ENCODE measurements at regions not wholly inside any gene's neighbourhood (a gene's known extent, or its start where the extent isn't known, plus 50 kb on each side); places are given as distances from the start of the nearest gene placed in this dataset.

DNA sequence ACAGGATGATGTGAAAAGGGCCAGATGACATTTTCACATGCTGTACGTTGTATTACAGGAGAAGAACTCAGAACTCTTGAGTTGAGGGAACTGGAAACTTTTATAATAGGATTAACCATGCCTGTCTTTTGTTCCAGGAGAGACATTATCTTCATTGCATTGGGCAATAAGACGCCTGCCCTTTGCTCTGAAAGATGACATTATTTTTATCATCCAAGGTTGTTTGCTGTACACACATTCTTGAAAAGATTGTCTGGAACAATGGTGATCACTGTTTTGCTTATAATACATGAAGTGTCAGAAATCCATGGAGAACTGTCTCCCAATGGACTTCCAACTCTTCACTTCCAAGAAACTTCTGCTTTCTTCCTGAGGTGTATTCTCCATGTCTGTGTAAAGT lies 334.6 kb upstream of the B3GAT1 start:
- DNase-seq (ENCODE audit: low spot score), result no peak

DNA sequence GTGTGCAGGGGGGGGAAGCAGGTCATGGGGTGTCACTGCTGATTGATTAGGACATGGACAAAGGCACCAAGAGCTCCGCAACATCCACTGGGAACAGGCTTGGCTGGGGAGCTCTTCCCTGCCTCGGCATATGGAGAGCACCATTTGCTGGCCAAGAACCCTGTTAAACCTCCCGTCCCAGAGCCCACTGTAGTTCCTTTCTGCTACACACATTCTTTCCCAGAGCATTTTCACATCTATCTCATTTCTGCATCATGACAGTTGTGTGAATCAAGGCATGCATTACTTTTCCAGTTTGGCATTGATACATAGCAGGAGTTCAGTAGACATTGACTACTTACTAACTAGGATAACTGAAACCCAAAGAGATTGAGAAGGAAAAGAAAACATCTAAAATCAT lies 333.4 kb upstream of the B3GAT1 start:
- no peak for DNase-seq (ENCODE audit: low spot score)

- DNase-seq (ENCODE audit: low spot score), result no peak
These were observed 331.8 kb upstream of the B3GAT1 start for GRCh38 chr11:134743820-134744195.

DNA sequence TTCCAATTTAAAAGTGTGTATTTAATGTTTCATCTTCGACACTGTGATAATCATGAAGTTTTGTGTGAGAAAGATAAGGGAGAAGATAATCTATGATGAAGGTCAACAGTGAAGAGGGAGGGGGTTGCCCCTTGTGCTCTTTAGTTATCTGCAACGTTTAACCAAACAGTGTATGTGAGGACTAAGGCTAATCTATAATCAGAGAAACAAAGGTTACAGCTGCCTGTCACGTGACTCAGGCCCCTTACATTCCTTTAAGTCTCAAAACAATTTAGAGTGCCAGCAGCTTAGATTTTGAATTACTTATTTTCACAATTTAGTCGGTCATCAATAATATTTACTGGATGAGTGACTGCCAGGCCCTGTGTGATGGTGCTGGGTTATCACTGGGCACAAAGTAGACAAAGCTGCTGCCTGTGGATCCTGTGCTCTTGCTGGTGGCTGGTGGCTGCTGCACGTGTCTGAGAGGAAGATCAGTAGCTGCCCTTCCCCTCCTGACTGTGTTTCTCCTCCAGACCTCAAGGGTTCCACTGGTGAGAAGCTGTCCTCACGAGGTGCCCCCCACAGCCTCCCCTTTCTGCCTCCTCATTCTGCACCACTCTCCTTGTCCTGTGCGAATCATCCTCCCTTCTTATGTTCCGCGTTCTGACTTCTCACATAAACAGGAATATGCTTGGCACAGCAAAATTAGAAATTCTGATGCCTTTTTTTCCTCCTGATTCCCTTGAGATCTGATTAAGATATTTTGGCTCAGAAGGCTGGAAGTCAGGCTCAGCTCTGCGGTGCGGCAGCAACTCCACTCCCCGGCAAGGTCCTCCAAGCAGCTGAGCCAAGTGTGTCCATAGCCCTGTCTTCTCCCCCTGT lies 331.1 kb upstream of the B3GAT1 start:
- no peak for DNase-seq (ENCODE audit: low spot score)

DNA sequence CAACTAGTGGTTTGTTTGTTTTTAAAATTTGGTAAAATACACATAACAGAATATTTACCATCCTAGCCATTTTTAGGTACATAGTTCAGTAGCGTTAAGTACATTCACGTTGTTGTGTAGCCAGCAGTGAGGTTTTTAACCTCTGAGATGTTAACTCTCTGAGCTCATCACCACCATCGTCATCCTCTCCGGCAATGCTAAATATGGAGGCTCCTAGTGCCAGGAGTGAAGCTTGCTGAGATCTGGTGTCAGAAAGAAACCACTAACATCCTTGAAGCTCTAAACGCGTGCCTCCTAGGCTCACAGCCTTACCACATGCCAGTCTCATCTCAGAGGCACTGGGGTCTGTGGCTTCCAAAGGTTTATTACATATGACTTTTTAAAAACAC lies 330.2 kb upstream of the B3GAT1 start:
- DNase-seq (ENCODE audit: low spot score), result peak; percentile 37

- DNase-seq (ENCODE audit: low spot score), result peak; percentile 38
These were observed 329.6 kb upstream of the B3GAT1 start for GRCh38 chr11:134741453-134742223.

DNA sequence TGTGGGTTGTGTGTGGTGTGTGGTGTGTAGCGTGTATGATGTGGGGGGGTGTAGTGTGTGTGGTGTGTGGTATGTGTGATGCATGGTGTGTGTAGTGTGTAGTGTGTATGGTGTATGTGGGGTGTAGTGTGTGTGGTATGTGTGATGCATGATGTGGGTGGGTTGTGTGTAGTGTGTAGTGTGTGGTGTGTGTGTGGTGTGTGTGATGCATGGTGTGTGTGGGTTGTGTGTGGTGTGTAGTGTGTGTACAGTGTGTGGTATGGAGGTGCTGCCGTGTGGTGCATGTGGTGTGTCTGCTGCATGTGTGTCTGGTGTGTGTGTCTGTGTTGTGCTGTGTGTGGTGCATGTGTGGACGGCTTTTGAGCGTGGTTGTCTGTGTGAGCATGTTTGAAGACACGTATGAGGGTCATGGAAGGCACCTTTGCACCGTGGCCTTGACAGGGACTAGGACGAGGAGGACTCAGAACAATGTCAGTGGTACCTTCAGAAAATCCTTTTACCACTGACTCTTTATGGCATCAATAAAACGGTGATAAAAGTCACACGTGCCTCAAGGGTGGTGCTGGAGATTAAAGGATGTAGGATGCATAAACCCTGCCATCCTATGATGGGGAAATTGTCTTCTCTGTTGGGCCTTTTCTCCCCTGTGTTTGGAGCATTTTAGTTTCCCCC lies 328.7 kb upstream of the B3GAT1 start:
- no peak for DNase-seq (ENCODE audit: low spot score)

DNA sequence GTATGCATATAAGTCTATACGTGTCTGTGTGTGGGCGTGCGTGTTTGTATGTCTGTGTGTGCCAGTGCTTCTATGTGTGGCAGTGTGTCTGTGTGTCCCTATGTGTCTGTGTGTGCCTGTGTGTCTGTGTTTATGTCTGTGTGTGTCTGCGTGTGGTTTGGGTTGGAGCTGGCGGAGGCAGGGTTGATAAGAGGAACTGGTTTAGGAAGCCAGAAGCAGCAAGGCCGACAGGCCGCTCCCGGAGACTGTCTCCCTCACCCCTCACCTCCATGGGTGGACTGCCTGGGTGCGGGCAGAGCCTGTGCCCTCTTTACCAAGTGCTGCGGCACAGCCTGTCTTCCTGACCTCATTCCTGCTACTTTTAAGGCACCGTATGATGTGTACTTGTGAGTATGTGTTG lies 327.1 kb upstream of the B3GAT1 start:
- no peak for DNase-seq (ENCODE audit: low spot score)

GRCh38 chr11:134738581-134738980 lies 326.5 kb upstream of the B3GAT1 start:
- no peak for DNase-seq (ENCODE audit: low spot score)

DNA sequence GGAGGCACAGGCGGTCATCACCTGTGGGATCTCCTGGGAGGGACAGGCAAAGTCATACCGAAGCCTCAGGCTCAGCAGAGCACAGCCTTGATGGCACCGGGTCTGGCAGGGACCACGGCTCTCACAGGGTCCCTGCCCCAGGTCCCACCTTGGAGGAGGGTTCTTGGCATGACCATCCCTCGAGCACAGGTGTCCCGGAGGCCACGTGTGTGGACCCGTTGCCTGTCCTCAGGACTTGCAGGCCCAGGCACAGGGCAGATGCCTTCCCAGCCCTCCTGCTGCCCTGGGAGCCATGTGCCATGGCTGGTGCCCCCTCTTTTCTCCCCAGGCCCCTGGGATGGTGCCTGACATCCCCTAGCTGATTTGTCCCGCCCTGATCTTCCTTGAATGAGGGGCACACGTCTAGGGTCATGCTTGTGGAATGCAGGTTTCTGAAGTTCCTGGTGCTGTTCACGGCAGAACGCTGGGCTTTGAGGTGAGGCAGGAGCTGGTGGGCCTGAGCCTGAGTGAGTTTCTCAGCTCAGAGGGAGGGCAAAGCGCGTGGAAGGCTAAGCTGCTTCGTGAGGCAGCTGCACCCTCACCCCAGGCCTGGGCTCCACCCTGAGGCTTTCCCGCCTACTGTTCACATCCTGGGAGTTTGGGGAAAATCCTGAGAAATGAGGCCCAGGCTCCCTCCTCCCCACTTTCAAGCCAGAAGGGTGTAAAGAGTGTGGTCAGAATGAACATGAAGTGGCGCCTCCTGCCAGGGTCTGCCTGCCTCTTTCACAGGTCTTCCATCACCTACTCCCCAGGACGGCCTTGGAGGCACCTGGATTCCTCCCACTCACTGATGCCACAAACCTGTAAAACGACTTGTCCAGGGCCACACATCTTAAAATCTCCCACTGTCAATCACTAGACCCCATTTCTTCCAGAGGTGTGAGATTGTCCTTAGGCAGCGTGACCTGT lies 325.8 kb upstream of the B3GAT1 start:
- no peak for DNase-seq (ENCODE audit: low spot score)

- no peak for DNase-seq (ENCODE audit: low spot score)
These were observed 324.4 kb upstream of the B3GAT1 start for GRCh38 chr11:134736251-134736947.

DNA sequence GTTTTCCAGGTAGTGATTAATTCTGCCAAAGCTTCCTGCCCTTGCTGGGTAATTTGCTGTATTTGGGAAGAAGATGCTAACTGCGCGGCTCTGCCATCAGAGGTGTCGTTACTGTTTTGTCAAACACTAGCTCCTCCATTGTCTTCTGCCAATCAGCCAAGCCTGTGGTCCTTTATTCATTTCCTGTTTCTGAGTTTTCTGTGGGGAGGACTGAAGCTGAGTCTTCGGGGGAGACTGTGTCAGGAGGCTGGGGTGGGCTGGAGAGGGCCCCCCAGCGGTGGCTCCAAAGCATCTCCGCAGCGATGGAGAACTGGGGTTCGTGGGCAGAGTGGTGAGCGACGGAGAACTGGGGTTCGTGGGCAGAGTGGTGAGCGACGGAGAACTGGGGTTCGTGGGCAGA lies 322.9 kb upstream of the B3GAT1 start:
- no peak for DNase-seq (ENCODE audit: low spot score)

DNA sequence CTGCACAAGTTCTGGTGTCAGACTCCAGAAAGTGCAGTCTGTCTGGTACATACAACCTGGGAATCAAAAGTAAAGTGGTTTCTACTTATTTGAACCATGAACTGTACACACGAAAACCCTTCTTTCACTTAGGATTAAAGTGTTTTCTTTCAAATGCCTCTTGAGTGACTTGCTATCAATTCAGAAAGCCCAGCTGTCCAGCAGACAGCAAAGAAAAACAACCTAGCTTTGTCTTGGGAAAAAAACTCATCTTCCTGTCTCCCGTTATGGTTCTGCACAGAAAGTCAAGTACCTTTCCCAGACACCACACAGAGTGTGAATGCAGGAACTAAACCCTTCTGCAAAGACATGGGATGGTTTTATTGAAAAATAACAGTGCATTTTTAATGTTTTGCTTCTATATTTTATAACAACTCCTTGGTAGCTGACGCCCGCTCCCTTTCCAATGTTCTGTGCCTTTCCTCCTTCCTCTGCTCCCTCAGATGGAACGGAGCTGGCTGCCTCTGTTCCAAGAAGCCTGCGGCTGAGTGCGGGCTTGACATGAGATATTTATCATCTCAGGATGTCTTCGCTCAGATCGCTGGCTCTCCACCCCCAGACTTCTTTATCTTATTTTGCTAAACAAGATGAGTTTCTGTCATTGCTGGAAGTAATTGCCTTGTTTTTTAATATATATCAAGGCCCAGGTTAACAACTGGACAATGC lies 322.3 kb upstream of the B3GAT1 start:
- no peak for DNase-seq (ENCODE audit: low spot score)

DNA sequence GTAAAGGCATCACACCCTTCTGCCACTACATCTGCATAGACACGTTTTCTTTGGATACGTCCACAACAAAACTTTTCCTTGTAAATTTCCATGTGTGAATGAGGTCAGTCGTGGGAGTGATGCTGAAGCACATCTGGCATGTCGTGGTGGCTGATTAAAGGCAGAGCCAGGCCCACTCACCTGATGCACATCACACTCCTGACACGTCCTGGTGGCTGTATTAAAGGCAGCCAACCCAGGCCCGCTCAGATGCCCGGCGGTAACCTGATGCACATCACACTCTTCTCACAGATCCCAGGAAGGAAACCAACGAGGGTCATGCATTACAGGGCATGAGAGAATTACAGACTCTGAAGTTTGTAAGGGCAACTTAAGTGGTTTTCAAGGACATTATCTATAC lies 321.6 kb upstream of the B3GAT1 start:
- DNase-seq (ENCODE audit: low spot score), result no peak

GRCh38 chr11:134731213-134731961 lies 319.3 kb upstream of the B3GAT1 start:
- no peak for DNase-seq (ENCODE audit: low spot score)

GRCh38 chr11:134730561-134731212 lies 318.6 kb upstream of the B3GAT1 start:
- DNase-seq (ENCODE audit: low spot score), result no peak

GRCh38 chr11:134730101-134730500 lies 318.1 kb upstream of the B3GAT1 start:
- DNase-seq (ENCODE audit: low spot score), result no peak

DNA sequence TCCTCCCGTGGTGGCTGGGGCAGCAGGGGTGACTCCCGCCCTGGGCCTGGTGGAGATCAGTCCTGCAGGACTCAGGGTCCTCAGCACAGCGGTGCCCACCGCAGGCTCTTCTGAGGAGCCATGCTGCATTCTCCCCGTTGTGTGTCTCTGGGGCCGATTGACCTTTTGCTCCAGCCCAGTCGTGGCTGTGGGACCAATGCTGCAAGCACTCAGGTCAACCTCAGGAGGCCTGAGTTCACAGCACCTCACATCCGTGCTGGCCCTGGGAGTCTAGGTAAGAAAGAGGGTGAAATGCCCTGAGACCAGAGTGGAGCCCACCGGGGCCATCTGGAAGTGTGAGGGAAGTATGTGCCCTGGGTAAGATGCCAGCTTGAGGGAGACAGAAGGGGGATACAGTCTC lies 316.1 kb upstream of the B3GAT1 start:
- DNase-seq (ENCODE audit: low spot score), result no peak

GRCh38 chr11:134727636-134728035 lies 315.6 kb upstream of the B3GAT1 start:
- DNase-seq (ENCODE audit: low spot score), result no peak
